HTR-8/SVneo (cell line): ENCODE measurements at regions not wholly inside any gene's neighbourhood (a gene's known extent, or its start where the extent isn't known, plus 50 kb on each side); places are given as distances from the start of the nearest gene placed in this dataset.

Experiments used
- DNase-seq: peaks from one replicate; pipeline ENCODE4 v3.0.0; 2011; ENCODE audit warnings: low spot score, mixed read lengths; ENCODE audit not compliant: insufficient read length
- FAIRE-seq: peaks from 2 replicates; lab custom pipeline; 2011; peaks lifted over from hg19 to GRCh38; lab: Jason Lieb, UNC

DNA sequence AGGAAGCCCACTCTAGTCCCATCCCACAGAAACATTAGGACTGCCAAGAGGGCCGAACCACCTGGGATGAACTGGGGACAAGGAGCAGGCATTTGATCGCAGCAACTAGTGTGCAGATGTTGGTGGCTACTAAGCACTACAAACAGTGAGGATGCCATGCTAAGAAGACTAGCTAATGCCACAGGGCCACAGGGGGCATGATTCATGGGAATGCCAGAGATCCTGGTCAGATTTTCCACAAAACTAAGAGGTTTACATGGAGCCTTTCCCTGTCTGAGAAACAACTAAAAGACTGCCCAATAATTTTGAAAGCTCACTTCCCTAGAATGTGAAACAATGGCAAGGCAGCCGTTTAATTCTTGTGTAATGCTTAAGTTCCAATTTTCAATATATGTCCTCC lies 375.9 kb upstream of the PTCHD4 start:
- FAIRE-seq, result no peak
- DNase-seq, result no peak

DNA sequence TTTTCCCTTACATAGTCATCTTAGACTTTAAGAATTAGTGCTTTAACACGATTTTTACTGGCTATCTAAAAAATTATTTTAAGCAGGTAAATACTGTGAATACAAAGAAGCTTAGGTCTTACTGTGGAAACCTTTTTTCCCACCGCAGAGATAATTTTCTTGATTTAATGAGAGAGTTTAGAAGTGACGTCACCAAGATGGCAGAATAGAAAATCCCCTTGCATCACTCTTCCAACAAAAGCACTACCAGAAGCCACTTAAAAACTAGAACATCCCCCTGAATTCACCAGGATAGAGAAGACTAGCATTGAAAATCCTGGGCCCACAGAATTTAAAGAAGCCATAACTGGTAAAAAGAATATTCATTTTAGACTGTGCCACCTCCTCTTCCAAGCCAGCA lies 375.4 kb upstream of the PTCHD4 start:
- FAIRE-seq (no peak), DNase-seq (no peak)

DNA sequence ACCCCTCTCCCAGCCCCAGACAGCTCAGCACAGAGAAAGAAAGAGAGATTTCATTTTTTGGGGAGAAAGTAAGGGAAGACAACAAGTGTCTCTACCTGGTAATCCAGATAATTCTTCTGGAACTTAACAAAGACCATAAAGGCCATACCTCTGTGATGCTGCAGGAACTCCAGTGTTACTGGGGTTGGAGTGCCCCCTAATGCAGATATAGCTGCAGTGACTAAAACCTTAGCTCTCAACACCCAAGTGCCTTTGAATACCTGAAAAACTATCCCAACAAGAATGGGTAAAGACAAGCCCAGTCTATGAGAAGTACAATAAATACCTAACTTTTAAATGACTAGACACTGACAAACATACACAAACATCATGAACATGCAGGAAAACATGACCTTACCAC lies 365.3 kb upstream of the PTCHD4 start:
- no peak for FAIRE-seq

DNA sequence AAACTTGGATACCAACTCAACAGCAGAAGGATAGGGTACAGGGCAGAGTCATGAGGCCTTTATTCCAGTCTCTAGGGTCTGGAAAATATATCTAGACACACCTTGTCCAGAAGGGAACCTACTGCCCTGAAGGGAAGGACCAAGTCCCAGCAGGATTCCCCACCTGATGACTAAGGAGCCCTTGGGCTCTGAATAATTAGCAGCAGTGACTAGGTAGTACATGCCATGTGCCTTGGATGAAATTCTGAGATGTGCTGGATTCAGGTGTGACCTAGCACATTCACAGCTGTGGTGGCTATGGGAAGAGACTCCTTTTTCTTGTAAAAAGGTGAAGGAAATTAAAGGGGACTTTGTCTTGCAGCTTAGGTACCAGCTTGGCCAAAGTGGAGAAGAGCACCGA lies 364.3 kb upstream of the PTCHD4 start:
- no peak for DNase-seq
- FAIRE-seq, result no peak

More for the DNA sequence above, 365.3 kb upstream of the PTCHD4 start:
- no peak for DNase-seq

DNA sequence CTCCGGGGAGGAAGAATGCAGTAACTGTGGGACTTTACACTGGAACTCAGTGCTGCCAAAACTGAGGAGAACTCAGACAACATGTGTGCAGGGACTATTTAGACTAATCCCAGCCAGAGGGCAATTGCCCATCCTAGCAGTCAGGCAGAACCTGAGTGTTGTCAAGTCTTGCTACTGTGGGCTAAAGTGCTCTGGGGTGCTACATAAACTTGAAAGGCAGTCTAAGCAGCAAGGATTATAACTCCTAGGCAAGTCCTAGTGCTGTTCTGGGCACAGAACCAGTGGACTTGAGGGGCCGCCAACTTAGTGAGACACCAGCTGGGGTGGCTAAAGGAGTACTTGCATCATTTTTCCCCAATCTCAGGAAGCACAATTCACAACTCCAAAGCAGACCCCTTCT lies 363.8 kb upstream of the PTCHD4 start:
- DNase-seq (no peak), FAIRE-seq (no peak)

DNA sequence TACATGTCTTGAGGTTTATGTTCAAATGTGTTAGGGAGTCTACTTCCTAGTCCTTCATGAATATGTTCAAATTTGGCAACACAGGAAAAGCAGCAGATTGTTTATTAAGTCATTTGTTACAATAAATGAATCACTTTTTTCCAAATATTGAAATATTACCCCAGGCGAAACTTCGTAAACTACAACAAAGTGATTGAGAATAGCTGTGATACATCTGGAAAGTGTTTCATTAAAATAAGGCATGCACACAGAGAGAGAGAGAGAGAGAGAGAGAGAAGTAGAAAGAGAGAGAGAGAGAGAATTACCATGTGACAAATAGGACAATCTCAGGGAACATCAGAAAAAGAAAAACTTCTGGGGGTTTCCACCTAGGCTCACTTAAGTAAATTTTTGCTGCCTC lies 363.1 kb upstream of the PTCHD4 start:
- DNase-seq (no peak), FAIRE-seq (no peak)

DNA sequence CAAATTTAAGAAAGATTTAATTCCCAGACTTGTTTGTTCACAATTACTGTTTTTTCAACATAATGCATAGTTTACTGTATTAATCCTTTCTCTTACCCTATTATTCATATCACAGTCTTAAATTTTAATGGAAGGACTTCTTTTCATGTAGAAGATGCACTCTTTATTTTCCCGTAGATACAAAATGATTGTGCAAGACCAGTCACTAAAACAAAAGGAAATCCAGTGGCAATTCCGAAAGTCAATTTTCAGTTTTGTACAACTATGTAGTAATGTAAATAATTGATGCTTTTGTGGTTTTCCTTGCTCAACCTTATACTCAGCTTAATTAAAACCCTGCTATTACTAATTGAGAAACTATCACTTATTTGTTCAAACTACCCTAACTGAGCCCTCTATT lies 361.5 kb upstream of the PTCHD4 start:
- DNase-seq (no peak), FAIRE-seq (no peak)

DNA sequence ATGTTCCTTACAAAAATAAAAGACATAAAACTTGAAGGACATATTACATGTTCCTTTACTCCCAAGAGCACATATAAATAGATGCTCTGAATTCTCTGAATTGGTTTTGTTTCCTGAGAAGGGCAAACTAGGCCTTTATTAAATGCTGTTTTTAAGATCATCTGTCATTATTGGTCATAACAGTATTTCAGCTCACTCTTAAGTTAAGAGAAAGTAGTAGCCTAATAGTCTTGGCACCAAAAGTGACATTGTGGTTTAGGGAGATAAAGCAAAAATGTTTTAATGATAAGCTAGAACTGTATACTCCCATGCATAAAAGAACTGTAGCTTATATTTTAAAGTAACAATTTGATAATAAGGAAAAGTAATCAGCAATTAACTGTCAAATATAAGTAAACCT lies 361.1 kb upstream of the PTCHD4 start:
- no peak for DNase-seq
- FAIRE-seq, result no peak

DNA sequence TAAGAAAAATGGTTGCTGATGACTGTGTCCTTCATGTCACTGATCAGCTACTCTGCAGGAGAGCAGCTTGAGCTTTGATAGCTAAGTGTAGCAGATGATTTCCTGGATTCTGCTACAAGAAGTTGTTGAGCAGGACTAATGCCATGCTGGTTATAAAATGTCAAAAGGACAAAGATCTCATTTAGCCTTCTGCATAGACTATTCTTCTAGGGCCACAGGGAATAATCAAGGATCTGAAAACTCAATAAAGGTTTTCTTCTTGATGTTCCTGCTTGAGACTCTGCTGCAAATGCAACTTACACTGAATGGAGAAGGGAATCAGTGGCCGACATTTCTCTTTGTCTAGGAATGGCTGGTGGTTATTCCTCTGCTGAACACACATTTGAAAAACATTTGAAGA lies 360.3 kb upstream of the PTCHD4 start:
- no peak for FAIRE-seq

DNA sequence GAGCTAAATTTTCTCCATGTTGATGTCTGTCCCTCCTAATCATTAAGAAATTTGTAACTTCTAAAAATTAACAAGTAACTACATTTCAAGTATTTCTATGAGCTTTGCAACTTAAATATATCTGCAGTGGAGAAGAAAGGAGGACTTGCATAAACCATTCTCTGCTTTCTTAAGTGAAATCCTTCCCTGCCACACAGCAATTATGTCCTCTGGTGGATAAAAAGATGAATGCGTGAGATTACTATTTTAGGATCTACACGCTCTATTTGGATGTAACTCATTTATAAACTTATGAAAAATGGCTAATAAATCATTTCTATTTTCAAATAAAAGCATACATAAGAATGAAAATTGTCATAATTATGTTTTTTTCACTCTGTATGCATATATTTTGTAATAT lies 338.0 kb upstream of the PTCHD4 start:
- DNase-seq, result no peak
- no peak for FAIRE-seq

More for the DNA sequence above, 360.3 kb upstream of the PTCHD4 start:
- no peak for DNase-seq

DNA sequence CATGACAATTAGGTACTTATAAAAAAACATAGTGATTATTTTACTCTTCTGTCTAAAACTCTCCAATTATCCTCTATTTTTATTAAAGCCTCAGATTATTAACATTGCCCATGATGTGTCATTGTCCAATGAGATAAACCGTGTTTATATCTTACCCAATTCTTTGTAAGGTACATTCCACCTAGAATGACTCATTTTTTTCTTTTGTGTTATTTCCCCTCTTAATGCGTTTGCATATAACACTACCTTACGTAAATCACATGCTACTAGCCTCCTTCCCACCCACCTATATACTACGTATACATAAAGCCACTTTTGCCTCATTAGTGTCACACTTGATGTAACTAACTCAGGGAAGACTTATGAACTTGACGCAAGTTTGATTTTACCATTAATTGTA lies 336.3 kb upstream of the PTCHD4 start:
- FAIRE-seq, result peak; percentile 31
- no peak for DNase-seq

DNA sequence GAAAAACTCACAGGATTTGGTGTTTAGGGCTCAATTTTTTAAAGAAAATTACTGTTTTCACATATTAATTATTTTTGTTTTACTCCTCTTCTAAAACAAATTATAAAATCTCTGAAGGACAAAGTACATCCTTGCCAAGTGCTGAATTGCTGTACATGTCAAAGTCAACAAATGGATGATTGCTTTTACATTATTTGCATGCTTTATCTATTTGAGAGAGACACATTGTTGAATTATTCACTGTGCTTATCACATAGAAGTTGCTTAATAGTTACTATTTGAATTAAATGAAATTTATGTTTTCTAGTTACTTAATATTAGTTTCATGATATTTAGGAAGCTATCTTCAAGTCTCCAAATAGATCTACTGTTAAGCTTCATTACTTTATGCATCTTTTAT lies 318.6 kb upstream of the PTCHD4 start:
- FAIRE-seq (no peak), DNase-seq (no peak)

DNA sequence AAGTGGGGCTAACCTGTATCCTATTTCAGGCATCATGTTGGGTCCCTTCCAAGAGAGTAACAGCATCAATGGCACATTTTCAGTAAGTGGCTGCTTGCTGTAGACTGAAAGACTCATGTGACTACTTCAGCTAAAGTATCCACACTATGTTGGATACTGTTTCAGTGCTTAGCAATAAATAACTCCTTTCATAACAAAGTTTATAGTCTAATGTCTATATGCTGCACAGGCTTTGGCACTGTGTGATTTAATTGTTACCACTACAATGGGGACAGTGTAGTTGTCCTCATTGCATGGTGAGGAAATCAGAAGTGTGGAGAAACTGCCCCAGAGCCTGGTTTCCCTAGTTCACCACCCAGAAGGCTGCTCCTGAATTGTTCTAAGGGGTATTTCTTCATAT lies 318.0 kb upstream of the PTCHD4 start:
- DNase-seq (no peak), FAIRE-seq (peak; percentile 51)

DNA sequence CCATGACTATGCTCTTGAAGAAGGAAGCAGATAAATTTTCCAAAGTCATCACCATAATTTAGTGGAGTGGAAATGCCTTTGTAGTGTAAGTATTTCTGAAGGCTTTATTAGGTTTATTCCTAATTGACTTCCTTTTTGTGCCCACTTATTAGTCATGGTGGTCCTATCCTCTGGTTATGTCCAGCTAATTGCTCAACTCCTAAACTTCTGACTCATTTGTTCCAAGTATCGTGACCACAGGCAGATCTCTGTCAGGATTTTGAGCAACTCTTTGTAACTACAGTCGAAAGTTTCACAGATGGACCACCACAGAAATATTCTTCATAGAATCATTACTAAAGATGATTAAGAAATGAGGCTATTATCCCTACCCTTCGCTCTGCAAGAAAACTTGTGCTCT lies 315.6 kb upstream of the PTCHD4 start:
- DNase-seq (peak; percentile 1), FAIRE-seq (no peak)

DNA sequence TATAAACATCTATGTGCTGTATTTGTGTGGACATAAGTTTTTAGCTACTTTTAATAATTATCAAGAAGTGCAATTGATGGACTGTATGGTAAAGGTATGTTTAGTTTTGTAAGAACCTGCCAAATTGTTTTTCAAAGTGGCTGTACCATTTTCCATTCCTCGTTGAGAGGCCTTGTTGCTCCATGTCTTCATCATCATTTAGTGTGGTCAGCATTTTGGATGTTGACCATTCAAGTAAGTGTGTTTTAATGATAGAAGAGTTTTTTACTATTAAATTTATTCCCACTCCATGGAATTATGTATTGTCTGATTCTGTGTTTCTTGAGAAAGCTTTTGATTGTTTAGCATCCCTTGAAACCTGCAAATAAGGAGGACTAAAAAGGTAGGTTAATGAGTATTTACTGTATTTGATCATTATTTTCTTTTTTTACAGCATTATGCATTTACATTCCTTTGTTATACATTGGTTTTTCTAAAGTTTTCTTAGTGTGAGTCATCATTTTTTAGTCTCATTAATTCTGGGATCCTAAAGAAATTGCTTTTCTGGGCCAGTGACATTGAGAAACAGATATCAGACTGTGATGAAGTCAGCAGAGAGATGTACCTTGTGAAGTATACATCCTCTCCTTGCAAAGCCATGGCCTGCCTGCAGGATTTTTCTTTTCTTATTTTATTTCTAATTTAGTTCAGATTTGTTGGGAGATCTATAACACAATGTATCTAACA lies 312.8 kb upstream of the PTCHD4 start:
- DNase-seq, result no peak
- no peak for FAIRE-seq

DNA sequence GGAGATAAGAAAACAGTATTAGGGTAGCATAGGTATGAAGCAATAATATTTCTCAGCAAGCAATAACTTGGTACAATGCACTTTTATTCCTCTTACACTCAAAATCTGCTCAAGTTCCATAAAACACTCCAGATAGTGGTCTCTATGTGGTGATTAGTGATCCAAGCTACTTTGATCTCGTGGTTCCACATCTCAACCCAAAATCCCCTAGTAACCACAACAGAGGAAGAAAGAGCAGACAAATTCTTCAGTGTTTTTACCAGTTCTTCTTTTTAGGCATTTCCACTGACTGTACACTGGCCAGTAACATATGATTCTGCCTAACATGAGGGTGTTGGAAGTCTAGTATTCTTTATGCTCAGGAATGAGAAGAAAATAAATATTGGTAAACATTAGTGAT lies 309.0 kb upstream of the PTCHD4 start:
- no peak for FAIRE-seq
- DNase-seq, result no peak

DNA sequence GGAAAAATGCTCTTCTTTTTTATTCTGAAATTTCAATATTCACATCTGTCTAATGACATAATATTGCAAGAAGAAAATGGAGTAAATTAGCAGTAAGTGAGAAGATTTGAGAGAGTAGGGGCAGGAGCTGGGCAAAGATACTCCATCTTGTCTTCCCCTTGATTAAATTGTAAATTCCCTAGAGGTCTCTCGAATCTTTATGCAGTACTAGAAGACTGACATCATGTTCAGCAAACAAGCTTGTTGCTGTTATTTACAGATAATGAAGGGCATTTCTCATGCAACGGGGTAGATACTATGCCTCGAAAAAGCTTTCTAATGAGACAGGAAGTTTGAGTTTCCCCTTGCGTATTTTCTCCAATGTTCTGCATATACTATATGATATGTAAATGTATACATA lies 306.9 kb upstream of the PTCHD4 start:
- FAIRE-seq (no peak), DNase-seq (no peak)

DNA sequence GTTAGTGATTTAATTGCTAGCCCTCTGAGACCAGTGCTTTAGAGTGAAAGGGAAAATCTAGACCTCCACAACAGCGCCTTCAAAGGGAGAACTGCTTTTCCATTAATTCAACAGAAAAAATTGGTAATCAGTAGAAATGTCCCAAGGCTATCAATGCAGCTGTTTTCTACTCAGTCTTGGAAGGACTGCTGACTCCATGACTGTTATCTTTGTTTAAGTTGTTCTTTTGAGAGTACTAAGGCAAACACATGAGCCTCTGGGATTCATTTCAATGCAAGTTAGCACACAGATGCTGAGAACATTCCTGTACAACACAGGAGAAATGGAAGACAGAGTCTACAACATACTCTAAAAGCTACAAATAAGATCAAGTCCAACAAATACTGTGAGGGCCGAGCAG lies 301.7 kb upstream of the PTCHD4 start:
- FAIRE-seq (no peak), DNase-seq (no peak)

DNA sequence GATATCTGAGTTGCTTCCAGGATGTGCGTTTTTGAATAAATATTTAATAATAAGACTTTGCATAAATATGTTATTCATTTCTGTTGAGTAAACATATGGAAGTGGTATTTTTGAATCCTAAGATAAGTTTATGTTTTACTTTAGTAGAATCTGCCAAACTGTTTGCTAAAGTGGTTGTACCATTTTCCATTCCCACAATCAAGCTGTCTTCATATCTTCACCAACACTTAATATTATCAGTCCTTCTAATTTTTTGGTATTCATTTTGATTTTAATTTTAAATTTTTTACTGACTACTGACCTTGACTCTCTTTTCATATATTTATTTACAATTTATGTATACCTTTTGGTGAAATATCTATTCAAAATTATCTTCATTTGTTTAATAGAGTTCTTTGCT lies 293.9 kb upstream of the PTCHD4 start:
- no peak for FAIRE-seq
- no peak for DNase-seq

DNA sequence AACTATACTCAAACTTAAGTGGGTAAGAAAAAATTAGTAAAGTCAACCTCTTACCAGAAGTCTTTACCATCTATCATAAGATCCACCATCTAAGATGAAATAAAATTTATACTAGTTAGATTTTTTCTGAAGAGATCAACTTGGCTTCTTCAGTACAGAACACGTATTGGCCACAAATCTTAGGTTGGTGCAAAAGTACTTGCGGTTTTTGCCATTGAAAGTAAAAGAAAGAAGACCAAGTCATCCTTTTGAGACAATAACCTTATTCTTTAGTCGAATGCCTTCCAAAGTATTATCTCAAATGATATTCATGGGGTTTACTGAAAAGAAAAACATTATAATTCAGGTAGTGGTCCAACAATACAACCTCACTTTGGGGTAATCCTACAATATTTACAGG lies 292.6 kb upstream of the PTCHD4 start:
- no peak for FAIRE-seq
- no peak for DNase-seq

DNA sequence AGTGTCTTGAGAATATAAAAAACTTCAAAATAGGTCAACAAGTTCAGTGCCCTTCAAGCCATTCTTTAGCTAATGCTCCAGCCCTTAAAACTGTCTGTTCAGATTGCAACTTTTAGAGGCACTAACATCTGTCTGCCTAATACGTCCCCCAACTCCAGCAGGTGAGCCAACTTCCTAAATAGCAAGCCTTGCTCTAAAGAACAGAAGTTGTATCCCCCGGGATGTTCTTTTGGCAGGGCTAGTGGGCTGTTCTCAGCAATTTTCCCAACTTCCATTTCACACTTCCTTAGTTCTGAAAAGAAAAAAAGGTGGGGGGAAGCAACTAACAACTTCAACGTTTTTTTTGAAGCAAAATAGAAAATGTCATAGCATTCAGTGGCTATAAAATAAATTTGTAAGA lies 290.0 kb upstream of the PTCHD4 start:
- no peak for DNase-seq
- FAIRE-seq, result no peak

DNA sequence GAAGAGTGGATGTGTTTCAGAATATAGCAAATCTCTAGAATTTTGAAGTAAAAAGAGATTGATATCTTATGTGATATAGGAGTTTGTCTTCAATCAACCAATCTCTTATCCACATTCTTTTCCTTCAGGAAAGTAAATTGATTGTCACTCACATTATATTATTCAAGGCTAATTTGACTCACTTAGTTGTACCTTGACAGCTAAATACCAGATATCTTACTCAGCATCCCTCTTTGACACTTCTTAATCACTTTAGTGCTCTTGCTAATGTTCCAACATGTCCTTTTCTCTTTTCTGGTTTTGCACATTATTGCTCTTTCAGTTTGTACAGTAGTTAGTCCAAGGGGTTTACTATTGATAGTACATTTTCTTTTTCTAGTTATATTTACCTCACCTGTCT lies 286.9 kb upstream of the PTCHD4 start:
- no peak for DNase-seq

More for the DNA sequence above, 286.9 kb upstream of the PTCHD4 start:
- no peak for FAIRE-seq
